IMR-90 (cell line): ENCODE measurements at regions not wholly inside any gene's neighbourhood (a gene's known extent, or its start where the extent isn't known, plus 50 kb on each side); places are given as distances from the start of the nearest gene placed in this dataset.

Experiments
- MAFK ChIP-seq: IDR thresholded peaks from 2 replicates; pipeline ENCODE4 v1.6.1; 2012; ENCODE audit warnings: low read depth, low read length, improper control_type of control experiment
- TF ChIP-seq, protein P1 (sequence below): conservative IDR thresholded peaks from 2 replicates; pipeline ENCODE4 v1.5.1; 2012; ENCODE audit warnings: mild to moderate bottlenecking, low read depth, low read length, improper control_type of control experiment

DNA sequence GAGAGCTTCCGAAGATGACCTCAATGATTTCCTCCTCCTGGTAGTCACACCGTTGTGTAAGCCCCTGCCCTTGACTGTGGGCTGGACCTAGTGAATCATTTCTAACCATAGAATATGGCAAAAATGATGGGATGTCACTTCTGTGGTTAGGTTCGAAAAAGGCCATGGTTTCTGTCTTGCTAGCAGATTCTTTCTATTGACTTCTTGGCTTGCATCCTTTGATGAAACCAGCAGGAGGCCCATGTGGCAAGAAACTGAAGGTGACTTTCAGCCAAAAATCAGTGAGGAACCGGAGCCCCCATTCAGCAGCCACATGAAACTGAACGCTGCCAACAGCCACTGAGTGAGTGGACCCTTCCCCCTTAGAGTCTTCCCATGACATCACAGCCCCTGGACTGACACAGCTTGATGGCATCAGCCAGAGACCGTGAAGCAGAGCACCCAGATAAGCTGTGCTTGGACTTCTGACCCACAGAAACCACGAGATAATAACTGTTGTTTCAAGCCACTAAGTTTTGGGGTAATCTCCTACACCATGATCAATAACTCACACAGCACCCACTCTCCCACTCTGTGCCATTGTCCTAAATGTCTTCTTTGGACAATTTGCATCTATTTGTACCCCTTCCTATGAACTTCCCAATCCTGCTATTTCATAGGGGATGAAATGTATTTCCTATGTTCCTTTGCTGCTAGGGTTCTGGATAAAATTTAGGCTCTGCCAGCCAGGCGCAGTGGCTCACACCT, 148.0 kb upstream of the STX18 start:
- TF ChIP-seq MAFK, result no peak
- TF ChIP-seq, protein P1, sequence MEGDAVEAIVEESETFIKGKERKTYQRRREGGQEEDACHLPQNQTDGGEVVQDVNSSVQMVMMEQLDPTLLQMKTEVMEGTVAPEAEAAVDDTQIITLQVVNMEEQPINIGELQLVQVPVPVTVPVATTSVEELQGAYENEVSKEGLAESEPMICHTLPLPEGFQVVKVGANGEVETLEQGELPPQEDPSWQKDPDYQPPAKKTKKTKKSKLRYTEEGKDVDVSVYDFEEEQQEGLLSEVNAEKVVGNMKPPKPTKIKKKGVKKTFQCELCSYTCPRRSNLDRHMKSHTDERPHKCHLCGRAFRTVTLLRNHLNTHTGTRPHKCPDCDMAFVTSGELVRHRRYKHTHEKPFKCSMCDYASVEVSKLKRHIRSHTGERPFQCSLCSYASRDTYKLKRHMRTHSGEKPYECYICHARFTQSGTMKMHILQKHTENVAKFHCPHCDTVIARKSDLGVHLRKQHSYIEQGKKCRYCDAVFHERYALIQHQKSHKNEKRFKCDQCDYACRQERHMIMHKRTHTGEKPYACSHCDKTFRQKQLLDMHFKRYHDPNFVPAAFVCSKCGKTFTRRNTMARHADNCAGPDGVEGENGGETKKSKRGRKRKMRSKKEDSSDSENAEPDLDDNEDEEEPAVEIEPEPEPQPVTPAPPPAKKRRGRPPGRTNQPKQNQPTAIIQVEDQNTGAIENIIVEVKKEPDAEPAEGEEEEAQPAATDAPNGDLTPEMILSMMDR, result no peak
